VCaP (cell line): ENCODE measurements at regions not wholly inside any gene's neighbourhood (a gene's known extent, or its start where the extent isn't known, plus 50 kb on each side); places are given as distances from the start of the nearest gene placed in this dataset.

ENCODE experiments used
- H3K27ac ChIP-seq: fragments of 450-650 bp; 2 replicates; pipeline ENCODE4 v1.5.1; 2017
- TF ChIP-seq, protein P1 (sequence below): fragments of 450-650 bp; conservative IDR thresholded peaks from 2 replicates; pipeline ENCODE4 v1.5.1; 2017; ENCODE audit warnings: mild to moderate bottlenecking, moderate library complexity

DNA sequence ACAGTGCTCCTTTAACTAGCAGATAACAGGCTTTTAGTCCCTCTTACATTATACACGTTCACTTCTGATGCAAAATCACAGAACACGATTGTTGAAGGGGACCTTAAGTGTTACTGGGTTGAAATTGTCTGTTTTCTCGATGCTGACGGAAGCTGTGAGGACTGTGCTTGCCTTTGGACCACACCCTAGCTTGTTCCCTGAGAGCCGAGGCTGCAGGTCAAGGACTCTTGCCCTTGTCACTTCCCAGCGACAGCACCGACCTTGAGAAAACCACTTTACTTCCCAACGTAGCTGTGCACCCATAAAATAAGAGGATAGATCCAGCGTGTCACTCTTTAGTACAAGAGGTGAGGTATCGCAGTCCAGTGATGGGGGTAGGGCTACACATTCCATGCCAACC, 701.0 kb downstream of the DCDC2C start:
- H3K27ac ChIP-seq: no peak overlapping the region
- TF ChIP-seq, protein P1, sequence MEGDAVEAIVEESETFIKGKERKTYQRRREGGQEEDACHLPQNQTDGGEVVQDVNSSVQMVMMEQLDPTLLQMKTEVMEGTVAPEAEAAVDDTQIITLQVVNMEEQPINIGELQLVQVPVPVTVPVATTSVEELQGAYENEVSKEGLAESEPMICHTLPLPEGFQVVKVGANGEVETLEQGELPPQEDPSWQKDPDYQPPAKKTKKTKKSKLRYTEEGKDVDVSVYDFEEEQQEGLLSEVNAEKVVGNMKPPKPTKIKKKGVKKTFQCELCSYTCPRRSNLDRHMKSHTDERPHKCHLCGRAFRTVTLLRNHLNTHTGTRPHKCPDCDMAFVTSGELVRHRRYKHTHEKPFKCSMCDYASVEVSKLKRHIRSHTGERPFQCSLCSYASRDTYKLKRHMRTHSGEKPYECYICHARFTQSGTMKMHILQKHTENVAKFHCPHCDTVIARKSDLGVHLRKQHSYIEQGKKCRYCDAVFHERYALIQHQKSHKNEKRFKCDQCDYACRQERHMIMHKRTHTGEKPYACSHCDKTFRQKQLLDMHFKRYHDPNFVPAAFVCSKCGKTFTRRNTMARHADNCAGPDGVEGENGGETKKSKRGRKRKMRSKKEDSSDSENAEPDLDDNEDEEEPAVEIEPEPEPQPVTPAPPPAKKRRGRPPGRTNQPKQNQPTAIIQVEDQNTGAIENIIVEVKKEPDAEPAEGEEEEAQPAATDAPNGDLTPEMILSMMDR: no peak

DNA sequence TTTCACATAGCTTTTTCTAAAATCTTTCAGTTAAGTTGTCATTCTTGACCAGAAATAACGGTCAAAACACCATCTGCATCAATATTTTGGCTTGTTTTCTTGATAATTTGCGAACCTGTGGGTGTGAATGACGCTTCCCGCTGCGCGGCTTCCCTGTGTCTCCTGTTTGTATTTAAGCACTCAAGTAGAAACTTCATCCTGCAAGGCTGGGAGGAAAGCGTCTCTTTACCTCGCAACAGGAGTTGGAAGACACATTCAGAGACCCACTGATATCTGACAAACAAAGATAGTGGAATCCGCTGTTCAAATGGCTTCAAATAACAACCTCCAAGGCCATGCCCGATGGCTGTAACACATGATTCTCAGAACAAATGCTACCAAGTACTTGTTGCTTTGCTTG, 704.9 kb downstream of the DCDC2C start:
- no peak overlapping the region for H3K27ac ChIP-seq
- TF ChIP-seq, protein P1: no peak

DNA sequence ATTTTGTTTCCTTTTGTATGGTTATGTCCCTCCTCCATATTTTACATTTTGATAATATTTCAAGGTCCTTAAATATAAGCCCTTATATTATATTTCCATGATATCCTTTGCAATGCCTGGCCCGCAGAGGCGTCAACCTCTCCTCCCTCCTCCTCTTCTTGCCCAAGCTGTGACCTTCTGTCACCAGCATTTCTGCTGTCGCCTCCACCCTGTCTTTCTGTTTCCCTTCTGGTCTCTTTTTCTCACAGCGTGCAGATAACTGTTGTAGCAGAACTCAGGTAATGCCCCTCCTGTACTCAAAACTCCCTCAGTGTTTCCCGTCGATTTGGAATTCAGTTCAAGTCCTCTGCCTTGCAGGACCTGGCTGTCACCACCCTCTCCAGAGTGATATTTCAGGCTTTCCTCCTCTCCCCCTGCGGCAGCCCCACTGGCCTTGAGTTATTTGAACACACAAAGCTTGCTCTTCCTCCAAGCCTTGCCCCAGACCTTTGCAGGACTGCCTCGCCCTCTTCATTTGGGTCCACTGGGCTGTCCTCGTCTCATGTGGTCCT, 709.3 kb downstream of the DCDC2C start:
- TF ChIP-seq, protein P1: no peak
- no peak overlapping the region for H3K27ac ChIP-seq

DNA sequence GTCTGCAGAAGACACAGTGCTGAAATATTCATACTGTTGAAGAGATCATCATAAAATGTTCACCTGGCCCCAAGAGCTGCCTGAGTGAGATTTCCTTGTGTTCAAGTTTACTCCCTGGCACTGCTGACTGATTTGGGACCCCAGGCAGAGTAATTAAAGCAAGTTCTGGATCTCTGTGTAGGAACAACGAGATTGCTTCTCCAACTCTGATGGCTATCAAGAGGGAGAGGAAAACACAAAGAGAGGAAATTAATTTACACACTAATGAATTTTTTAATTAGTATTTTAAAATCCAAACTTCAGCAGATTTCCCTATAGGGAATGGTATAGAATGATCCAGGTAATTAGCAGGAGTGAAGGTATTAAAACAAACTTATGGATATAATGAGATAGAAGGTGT, 711.8 kb downstream of the DCDC2C start:
- TF ChIP-seq, protein P1: no peak
- H3K27ac ChIP-seq: no peak overlapping the region

DNA sequence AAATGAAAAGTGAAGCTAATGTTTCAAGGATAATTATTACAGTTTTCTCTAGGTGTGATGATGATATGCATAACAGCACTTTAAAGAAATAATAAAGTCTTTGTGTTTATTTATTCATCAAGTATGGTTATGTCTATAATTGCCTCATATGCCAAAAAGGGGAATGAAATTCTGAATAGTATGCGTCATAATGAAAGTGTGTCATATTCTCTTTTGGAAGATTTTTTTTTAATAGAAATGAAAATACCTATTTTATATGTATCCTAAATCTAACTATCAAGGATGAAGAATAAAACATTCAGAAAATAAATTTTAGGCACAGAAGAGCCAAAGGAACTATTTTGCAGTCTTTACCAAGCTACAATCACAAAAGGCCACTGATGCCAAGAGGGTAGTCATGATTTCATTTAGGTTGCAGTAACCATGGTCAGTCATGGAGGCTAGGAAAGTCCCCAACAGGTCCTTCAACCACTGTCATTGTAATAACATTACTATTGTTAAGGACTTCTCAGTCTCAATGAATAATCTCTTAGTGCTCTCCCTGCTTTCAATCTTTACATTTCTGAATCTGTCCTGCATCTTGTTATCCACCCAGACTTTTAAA, 712.5 kb downstream of the DCDC2C start:
- no peak overlapping the region for H3K27ac ChIP-seq
- TF ChIP-seq, protein P1: no peak

DNA sequence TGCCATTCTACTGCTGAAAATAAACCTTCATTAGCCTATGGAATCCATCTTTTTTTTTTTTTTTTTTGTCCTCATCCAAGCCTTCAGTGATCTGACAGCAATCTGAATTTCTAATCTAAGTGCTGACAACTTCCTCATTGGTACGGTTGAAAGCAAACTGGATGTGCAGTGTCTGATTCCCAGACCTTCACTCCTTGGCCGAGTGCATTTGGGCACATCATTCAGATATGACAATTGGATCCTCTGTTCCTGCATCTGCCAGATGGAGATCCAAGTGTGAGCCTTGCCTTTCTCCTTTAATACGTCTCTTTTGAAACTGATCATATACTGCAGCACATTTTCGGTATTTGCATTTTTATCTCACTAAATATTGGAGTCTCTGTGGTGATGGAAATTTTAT, 713.1 kb downstream of the DCDC2C start:
- no peak overlapping the region for H3K27ac ChIP-seq
- TF ChIP-seq, protein P1: no peak

DNA sequence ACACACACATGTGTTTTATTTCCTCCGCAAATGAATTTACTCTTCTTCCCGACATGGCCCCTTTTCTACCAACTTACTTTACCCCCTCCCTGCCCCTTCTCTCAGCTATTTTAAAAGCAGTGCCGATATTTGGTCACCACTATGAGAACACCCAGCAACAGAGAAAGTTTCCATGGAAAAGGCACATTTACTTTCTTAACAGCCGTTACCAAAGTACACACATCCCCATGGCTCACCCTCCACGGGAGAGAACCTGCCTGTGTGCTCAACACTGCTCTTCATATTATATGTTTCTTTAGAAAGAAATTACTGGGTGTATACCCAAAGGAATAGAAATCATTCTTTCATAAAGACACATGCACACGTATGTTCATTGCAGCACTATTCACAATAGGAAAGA, 714.4 kb downstream of the DCDC2C start:
- TF ChIP-seq, protein P1: no peak
- no peak overlapping the region for H3K27ac ChIP-seq
